H1 (cell line): ENCODE measurements at regions not wholly inside any gene's neighbourhood (a gene's known extent, or its start where the extent isn't known, plus 50 kb on each side); places are given as distances from the start of the nearest gene placed in this dataset.

Experiments
- CBX5 ChIP-seq: fragments of 300-800, 300-1000 bp; sonication (generic); IDR thresholded peaks from 2 replicates; pipeline ENCODE4 v1.7.1; 2016; ENCODE audit warnings: antibody characterized with exemption, low read length, low read depth
- PHF8 ChIP-seq: fragments of 200-600 bp; sonication (generic); conservative IDR thresholded peaks from 2 replicates; pipeline ENCODE4 v1.7.1; 2012; ENCODE audit warnings: low read depth, mild to moderate bottlenecking, inconsistent platforms, low read length, moderate library complexity
- TAF7 ChIP-seq: optimal IDR thresholded peaks from 2 replicates; pipeline ENCODE3; 2011; ENCODE audit warnings: low read depth, mild to moderate bottlenecking, inconsistent platforms, low read length, moderate library complexity, borderline replicate concordance
- TF ChIP-seq, protein P1 (sequence below): IDR thresholded peaks from 2 replicates; pipeline ENCODE4 v1.6.1; 2012; ENCODE audit warnings: low read length, inconsistent platforms

DNA sequence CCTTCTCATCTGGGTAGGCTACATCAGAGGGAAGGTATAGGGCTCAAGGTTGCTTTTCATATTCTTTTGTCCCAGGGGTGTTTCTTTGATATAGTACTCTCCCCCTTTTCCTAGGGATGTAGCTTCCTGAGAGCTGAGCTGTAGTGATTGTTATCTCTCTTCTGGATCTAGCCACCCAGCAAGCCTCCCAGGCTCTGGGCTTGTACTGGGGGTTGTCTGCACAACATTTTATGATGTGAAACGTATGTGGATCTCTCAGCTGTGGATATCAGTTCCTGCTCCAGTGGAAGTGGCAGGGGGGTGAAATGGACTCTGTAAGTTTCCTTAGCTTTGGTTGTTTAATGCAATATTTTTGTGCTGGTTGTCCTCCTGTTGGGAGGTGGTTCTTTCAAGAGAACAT lies 437.3 kb upstream of the SYNCRIP start (continued):
- TF ChIP-seq, protein P1, sequence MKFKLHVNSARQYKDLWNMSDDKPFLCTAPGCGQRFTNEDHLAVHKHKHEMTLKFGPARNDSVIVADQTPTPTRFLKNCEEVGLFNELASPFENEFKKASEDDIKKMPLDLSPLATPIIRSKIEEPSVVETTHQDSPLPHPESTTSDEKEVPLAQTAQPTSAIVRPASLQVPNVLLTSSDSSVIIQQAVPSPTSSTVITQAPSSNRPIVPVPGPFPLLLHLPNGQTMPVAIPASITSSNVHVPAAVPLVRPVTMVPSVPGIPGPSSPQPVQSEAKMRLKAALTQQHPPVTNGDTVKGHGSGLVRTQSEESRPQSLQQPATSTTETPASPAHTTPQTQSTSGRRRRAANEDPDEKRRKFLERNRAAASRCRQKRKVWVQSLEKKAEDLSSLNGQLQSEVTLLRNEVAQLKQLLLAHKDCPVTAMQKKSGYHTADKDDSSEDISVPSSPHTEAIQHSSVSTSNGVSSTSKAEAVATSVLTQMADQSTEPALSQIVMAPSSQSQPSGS, result no peak
- TF ChIP-seq TAF7 (no peak), CBX5 (no peak), PHF8 (no peak)
